ENCODE measurements at regions not wholly inside any gene's neighbourhood (a gene's known extent, or its start where the extent isn't known, plus 50 kb on each side); places are given as distances from the start of the nearest gene placed in this dataset.
A peak's percentile ranks its signal among the peaks of the same experiment; 100 is the strongest.

GRCh38 chr3:124444075-124444474 is 286.2 kb upstream of the UMPS start:
- no peak for DNase-seq (ENCODE audit: low spot score)

GRCh38 chr3:124444896-124445295 is 285.4 kb upstream of the UMPS start:
- no peak for DNase-seq (ENCODE audit: low spot score)

GRCh38 chr3:124447845-124448244 is 282.4 kb upstream of the UMPS start:
- DNase-seq (ENCODE audit: low spot score) = no peak

- DNase-seq (ENCODE audit: low spot score) = no peak
Observed at GRCh38 chr3:124448954-124449353, 281.3 kb upstream of the UMPS start.

GRCh38 chr3:124450366-124450765 is 279.9 kb upstream of the UMPS start:
- no peak for DNase-seq (ENCODE audit: low spot score)

GRCh38 chr3:124451630-124452317 is 278.5 kb upstream of the UMPS start:
- no peak for DNase-seq (ENCODE audit: low spot score)

- DNase-seq (ENCODE audit: low spot score) = no peak
Observed at GRCh38 chr3:124453189-124453588, 277.1 kb upstream of the UMPS start.

GRCh38 chr3:124455891-124456290 is 274.4 kb upstream of the UMPS start:
- DNase-seq (ENCODE audit: low spot score) = no peak

- DNase-seq (ENCODE audit: low spot score) = no peak
Observed at GRCh38 chr3:124456506-124456905, 273.7 kb upstream of the UMPS start.

GRCh38 chr3:124459678-124460077 is 270.6 kb upstream of the UMPS start:
- no peak for DNase-seq (ENCODE audit: low spot score)

- DNase-seq (ENCODE audit: low spot score) = no peak
Observed at GRCh38 chr3:124461126-124461525, 269.1 kb upstream of the UMPS start.

- no peak for DNase-seq (ENCODE audit: low spot score)
Observed at GRCh38 chr3:124461838-124462632, 268.2 kb upstream of the UMPS start.

- DNase-seq (ENCODE audit: low spot score) = no peak
Observed at GRCh38 chr3:124463234-124463633, 267.0 kb upstream of the UMPS start.

- peak; percentile 69 for DNase-seq (ENCODE audit: low spot score)
Observed at GRCh38 chr3:124467980-124468902, 262.0 kb upstream of the UMPS start.

GRCh38 chr3:124469555-124469954 is 260.7 kb upstream of the UMPS start:
- DNase-seq (ENCODE audit: low spot score) = no peak

- no peak for DNase-seq (ENCODE audit: low spot score)
Observed at GRCh38 chr3:124478830-124479229, 251.4 kb upstream of the UMPS start.

- no peak for DNase-seq (ENCODE audit: low spot score)
Observed at GRCh38 chr3:124483915-124484470, 246.3 kb upstream of the UMPS start.

GRCh38 chr3:124486324-124486723 is 243.9 kb upstream of the UMPS start:
- DNase-seq (ENCODE audit: low spot score) = no peak

GRCh38 chr3:124489506-124489905 is 240.7 kb upstream of the UMPS start:
- DNase-seq (ENCODE audit: low spot score) = no peak

GRCh38 chr3:124491098-124491497 is 239.2 kb upstream of the UMPS start:
- no peak for DNase-seq (ENCODE audit: low spot score)

- no peak for DNase-seq (ENCODE audit: low spot score)
Observed at GRCh38 chr3:124491875-124492274, 238.4 kb upstream of the UMPS start.

GRCh38 chr3:124492824-124493223 is 237.4 kb upstream of the UMPS start:
- DNase-seq (ENCODE audit: low spot score) = no peak
